ENCODE measurements at regions not wholly inside any gene's neighbourhood (a gene's known extent, or its start where the extent isn't known, plus 50 kb on each side); places are given as distances from the start of the nearest gene placed in this dataset.

GRCh38 chr13:105474983-105475610, 1060.4 kb downstream of the EFNB2 start:
- in situ Hi-C loops (cut with MboI; ENCODE audit: low sequenced_read_pairs, unreplicated experiment): no loop called here

GRCh38 chr13:105471673-105472072, 1063.8 kb downstream of the EFNB2 start:
- DNase-seq (ENCODE audit: low spot score): no peak
- in situ Hi-C loops (cut with MboI; ENCODE audit: low sequenced_read_pairs, unreplicated experiment): no loop called here
- no peak for TF ChIP-seq CTCF (IDR thresholded peaks at IDR 0.05; ENCODE audit: borderline replicate concordance, control extremely low read depth, extremely low read depth, insufficient read depth, missing control alignments)

More at GRCh38 chr13:105474983-105475610, 1060.4 kb downstream of the EFNB2 start:
- TF ChIP-seq CTCF (IDR thresholded peaks at IDR 0.05; ENCODE audit: borderline replicate concordance, control extremely low read depth, extremely low read depth, insufficient read depth, missing control alignments): no peak
- DNase-seq (ENCODE audit: low spot score): no peak

- TF ChIP-seq CTCF (IDR thresholded peaks at IDR 0.05; ENCODE audit: borderline replicate concordance, control extremely low read depth, extremely low read depth, insufficient read depth, missing control alignments): no peak
- DNase-seq (ENCODE audit: low spot score): no peak
- in situ Hi-C loops (cut with MboI; ENCODE audit: low sequenced_read_pairs, unreplicated experiment): no loop called here
Observed at GRCh38 chr13:105466376-105466775, 1069.1 kb downstream of the EFNB2 start.

GRCh38 chr13:105465745-105466144, 1069.7 kb downstream of the EFNB2 start, which contains the start of gene DAOA:
Gene DAOA, plus strand, starts transcription at chr13:105466045.
- no peak for DNase-seq (ENCODE audit: low spot score)
- in situ Hi-C loops (cut with MboI; ENCODE audit: low sequenced_read_pairs, unreplicated experiment): no loop called here
- TF ChIP-seq CTCF (IDR thresholded peaks at IDR 0.05; ENCODE audit: borderline replicate concordance, control extremely low read depth, extremely low read depth, insufficient read depth, missing control alignments): no peak

GRCh38 chr13:105465251-105465650, 1070.2 kb downstream of the EFNB2 start:
- in situ Hi-C loops (cut with MboI; ENCODE audit: low sequenced_read_pairs, unreplicated experiment): no loop called here
- DNase-seq (ENCODE audit: low spot score): no peak
- TF ChIP-seq CTCF (IDR thresholded peaks at IDR 0.05; ENCODE audit: borderline replicate concordance, control extremely low read depth, extremely low read depth, insufficient read depth, missing control alignments): no peak

GRCh38 chr13:105464249-105464648, 1071.2 kb downstream of the EFNB2 start:
- DNase-seq (ENCODE audit: low spot score): no peak
- in situ Hi-C loops (cut with MboI; ENCODE audit: low sequenced_read_pairs, unreplicated experiment): no loop called here
- no peak for TF ChIP-seq CTCF (IDR thresholded peaks at IDR 0.05; ENCODE audit: borderline replicate concordance, control extremely low read depth, extremely low read depth, insufficient read depth, missing control alignments)

Data from GM13976 (cell line).